Gastroesophageal sphincter (tissue), 4 donors: ENCODE measurements at regions not wholly inside any gene's neighbourhood (a gene's known extent, or its start where the extent isn't known, plus 50 kb on each side); places are given as distances from the start of the nearest gene placed in this dataset.

Experiments
- ATAC-seq: fragments of 150-250 bp; one replicate; pipeline ENCODE4 v1.9.1; 2016; ENCODE audit warnings: mild to moderate bottlenecking, moderate library complexity
- H3K27ac ChIP-seq, 4 donors: fragments of 200-600 bp; sonication (generic) in 3 of 4; 1 replicate in 3 of 4; 2 replicates in 1 of 4; pipeline ENCODE4 v1.5.1; 2016 to 2019
- H3K27me3 ChIP-seq: fragments of 200-600 bp; sonication (generic); one replicate; pipeline ENCODE4 v1.5.1; 2019
- H3K36me3 ChIP-seq, 2 donors: fragments of 200-600 bp; sonication (generic); one replicate each; pipeline ENCODE4 v1.5.1; 2019; ENCODE audit warnings: control low read depth in 1 of 2
- H3K4me1 ChIP-seq, 3 donors: fragments of 200-600 bp; sonication (generic); 1 replicate in 2 of 3; 2 replicates in 1 of 3; pipeline ENCODE4 v1.5.1; 2016 to 2019; ENCODE audit warnings: control low read depth in 2 of 3
- H3K4me3 ChIP-seq, 2 donors: fragments of 200-600 bp; sonication (generic); one replicate each; pipeline ENCODE4 v1.5.1; 2019; ENCODE audit warnings: mild to moderate bottlenecking in 1 of 2, moderate library complexity in 1 of 2
- H3K9me3 ChIP-seq, 3 donors: fragments of 200-600 bp; sonication (generic); one replicate each; pipeline ENCODE4 v1.5.1; 2017 to 2019; ENCODE audit warnings: control low read depth in 2 of 3
- EP300 ChIP-seq: sonication (generic); formaldehyde crosslinking; IDR thresholded peaks from one replicate; pipeline ENCODE4 v1.6.1; 2017; ENCODE audit warnings: antibody characterized with exemption, mild to moderate bottlenecking
- POLR2A ChIP-seq, 2 donors: fragments of 450-650 bp; IDR thresholded peaks; one replicate each; pipeline ENCODE4 v1.6.1; 2017; ENCODE audit warnings: antibody characterized with exemption in 2 of 2, mild to moderate bottlenecking in 2 of 2, moderate library complexity in 1 of 2
- POLR2AphosphoS5 ChIP-seq: sonication (generic); formaldehyde crosslinking; IDR thresholded peaks from one replicate; pipeline ENCODE4 v1.6.1; 2017; ENCODE audit warnings: antibody characterized with exemption
- WGBS, 2 donors: methylation state at CpG; one replicate each; pipeline ENCODE4 v1.1.5; 2018; ENCODE audit warnings: low coverage in 1 of 2; 5-methylcytosine and 5-hydroxymethylcytosine counted together
- TF ChIP-seq, protein P1 (sequence below), 4 experiments: fragments of 200-600 bp in 2 of 4; fragments of 450-650 bp in 2 of 4; sonication (generic) in 1 of 4; IDR thresholded peaks; one replicate each; pipeline ENCODE4 v1.5.1; 2017 to 2019; ENCODE audit warnings: antibody characterized with exemption in 4 of 4, mild to moderate bottlenecking in 2 of 4, moderate library complexity in 2 of 4

DNA sequence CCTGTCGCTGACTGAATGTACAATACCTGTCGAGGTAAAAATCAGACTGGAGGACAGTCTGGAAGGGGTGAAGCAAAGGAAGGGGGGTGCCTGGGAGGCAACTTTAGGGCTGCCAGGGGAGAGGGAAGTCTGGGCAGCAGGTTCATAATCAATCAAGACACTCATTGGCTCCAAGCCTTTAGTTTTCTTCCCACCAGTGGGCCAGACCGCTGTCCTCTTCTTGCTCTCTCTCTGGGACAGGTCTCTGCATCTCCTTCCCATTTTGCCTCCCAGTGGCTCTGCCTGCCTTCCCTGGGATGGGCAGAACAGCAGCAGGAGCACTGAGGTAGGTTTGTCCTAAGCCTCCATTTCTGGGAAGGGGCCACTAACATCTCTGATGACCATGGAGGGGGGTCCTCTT, 206.5 kb downstream of the TTC8 start:
- peaks cover 0 to 14% (median 13%) of the 10 kb centered on the region in 3 donors for H3K4me1 ChIP-seq
- no peaks in the 10 kb centered on the region for H3K9me3 ChIP-seq
- no peak overlapping the region for H3K4me3 ChIP-seq
- no peak overlapping the region for H3K27ac ChIP-seq
- ATAC-seq = no peak
- peaks cover 35% of the 10 kb centered on the region for H3K27me3 ChIP-seq
- no peaks in the 10 kb centered on the region for H3K36me3 ChIP-seq
- TF ChIP-seq POLR2AphosphoS5 = no peak
- TF ChIP-seq POLR2A (IDR thresholded peaks at IDR 0.05) = no peak
- TF ChIP-seq, protein P1, sequence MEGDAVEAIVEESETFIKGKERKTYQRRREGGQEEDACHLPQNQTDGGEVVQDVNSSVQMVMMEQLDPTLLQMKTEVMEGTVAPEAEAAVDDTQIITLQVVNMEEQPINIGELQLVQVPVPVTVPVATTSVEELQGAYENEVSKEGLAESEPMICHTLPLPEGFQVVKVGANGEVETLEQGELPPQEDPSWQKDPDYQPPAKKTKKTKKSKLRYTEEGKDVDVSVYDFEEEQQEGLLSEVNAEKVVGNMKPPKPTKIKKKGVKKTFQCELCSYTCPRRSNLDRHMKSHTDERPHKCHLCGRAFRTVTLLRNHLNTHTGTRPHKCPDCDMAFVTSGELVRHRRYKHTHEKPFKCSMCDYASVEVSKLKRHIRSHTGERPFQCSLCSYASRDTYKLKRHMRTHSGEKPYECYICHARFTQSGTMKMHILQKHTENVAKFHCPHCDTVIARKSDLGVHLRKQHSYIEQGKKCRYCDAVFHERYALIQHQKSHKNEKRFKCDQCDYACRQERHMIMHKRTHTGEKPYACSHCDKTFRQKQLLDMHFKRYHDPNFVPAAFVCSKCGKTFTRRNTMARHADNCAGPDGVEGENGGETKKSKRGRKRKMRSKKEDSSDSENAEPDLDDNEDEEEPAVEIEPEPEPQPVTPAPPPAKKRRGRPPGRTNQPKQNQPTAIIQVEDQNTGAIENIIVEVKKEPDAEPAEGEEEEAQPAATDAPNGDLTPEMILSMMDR (IDR thresholded peaks at IDR 0.05) = no peak
- no peak for TF ChIP-seq EP300
- WGBS, 2 donors = 100% methylated on average over 2 of the region's 3 CpGs; no CpG with 5 or more reads in 1 of the 2 donors

DNA sequence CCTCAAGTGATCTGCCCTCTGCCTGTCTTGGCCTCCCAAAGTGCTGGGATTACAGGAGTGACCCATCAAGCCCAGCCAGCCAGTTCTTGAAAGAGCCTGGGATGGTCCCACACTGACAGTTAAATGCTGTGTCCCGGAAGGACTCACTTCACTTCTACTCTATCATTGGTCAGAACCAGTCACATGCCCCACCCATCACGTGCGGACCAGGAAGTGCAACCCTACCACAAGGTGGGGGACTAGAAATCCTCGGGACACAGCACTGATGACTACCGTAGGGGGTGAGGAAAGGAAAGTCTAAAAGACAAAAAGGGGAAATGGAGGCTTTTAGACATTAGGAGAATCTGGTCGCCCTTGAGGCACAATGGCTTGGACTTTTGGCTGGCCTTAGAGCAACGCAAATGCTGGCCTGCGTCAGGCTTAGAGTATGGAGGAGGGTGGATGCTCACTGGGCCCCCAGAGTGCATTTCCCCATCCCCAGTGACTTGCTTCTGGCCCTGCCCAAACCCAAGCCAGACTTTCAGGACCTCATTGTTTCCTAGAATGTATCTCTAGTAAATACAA, 207.7 kb downstream of the TTC8 start:
- Histone ChIP-seq H3K4me1 (peaks cover 0 to 7% (median 6%) of the 10 kb centered on the region in 3 donors), H3K27ac (no peak overlapping the region), H3K27me3 (peaks cover 23% of the 10 kb centered on the region), H3K9me3 (no peaks in the 10 kb centered on the region), H3K4me3 (no peak overlapping the region), H3K36me3 (no peaks in the 10 kb centered on the region)
- 71 to 75% methylated on average over 4 to 7 of the region's 8 CpGs for WGBS, 2 donors
- no peak for ATAC-seq
- TF ChIP-seq EP300 = no peak
- TF ChIP-seq, protein P1 (IDR thresholded peaks at IDR 0.05) = no peak

DNA sequence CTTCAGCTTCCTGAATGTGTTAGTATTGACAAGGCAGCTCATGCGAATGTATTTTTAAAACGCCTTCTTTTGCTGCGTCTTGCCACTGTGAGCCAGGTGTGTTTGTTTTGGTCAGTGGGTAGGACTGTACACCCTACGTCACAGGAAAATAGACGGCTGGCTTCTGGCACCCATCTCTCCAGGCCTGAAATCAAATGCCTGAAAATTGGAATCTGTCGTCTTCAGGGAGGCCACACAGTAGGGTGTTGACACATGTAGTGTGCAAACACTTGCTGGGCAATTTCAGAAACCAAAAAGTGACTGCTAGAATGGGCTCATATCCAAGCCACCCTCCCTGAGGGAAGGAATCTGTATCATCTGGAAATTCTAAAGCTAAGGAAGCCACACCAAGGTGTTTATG, 209.3 kb downstream of the TTC8 start:
- Histone ChIP-seq H3K27me3 (peaks cover 17% of the 10 kb centered on the region), H3K9me3 (no peaks in the 10 kb centered on the region), H3K27ac (no peak overlapping the region), H3K36me3 (no peaks in the 10 kb centered on the region), H3K4me1 (no peaks in the 10 kb centered on the region), H3K4me3 (no peak overlapping the region)
- TF ChIP-seq POLR2A (IDR thresholded peaks at IDR 0.05) (no peak), POLR2AphosphoS5 (no peak), EP300 (no peak)
- TF ChIP-seq, protein P1 (IDR thresholded peaks at IDR 0.05) = no peak
- no peak for ATAC-seq
- WGBS, 2 donors = 84 to 87% methylated on average over 5 to 6 of the region's 6 CpGs

DNA sequence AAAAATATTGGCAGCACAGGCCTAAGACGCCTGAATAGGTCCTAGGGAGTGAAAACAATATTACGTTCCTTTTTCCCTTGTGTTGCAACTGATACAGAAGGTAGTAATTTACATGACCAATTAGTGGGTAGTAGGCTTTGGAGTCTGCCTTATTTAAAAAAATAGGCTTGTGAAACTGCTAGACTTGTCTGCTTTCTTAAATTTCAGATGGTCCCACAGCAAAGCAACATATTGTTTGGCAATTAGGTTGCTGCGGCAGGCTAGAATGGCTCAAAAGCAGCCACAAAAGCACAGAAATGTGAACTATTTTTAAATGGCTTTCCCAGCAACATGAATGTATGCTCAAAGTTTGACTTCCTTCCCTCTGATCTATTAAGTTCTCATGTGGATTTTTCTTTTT, 211.9 kb downstream of the TTC8 start:
- ATAC-seq = no peak
- no peaks in the 10 kb centered on the region for H3K9me3 ChIP-seq
- H3K27ac ChIP-seq = no peak overlapping the region
- H3K27me3 ChIP-seq = no peaks in the 10 kb centered on the region
- WGBS, 2 donors = 100% methylated on average over 2 to 3 of the region's 3 CpGs
- H3K4me3 ChIP-seq = no peak overlapping the region
- no peak for TF ChIP-seq EP300
- TF ChIP-seq, protein P1 (IDR thresholded peaks at IDR 0.05) = no peak
- no peak for TF ChIP-seq POLR2A (IDR thresholded peaks at IDR 0.05)
- no peak for TF ChIP-seq POLR2AphosphoS5
- H3K36me3 ChIP-seq = no peaks in the 10 kb centered on the region
- H3K4me1 ChIP-seq = peaks cover 0 to 15% (median 1%) of the 10 kb centered on the region in 3 donors

DNA sequence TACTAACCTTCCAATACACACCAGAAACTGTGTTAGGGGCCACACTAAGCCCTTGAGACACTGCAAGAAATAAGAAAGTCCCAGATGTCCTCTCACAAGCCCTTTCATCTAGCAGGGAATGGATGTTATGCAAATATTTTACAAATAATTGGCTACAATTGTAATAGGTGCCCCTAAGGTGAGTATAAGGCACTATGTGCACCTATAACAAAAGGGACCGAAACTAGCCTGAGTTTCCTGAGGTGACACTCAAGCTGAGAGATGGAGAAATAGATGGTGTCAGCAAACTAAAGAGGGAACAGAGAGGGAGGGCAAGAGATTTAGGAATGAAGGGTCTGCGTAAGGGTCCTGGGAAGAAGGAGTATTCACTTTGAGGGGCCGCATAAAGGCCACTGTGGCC, 212.6 kb downstream of the TTC8 start:
- WGBS, 2 donors = 92 to 100% methylated on average over 3 of the region's 3 CpGs
- no peak for ATAC-seq
- Histone ChIP-seq H3K4me1 (peaks cover 0 to 22% (median 4%) of the 10 kb centered on the region in 3 donors), H3K36me3 (no peaks in the 10 kb centered on the region), H3K4me3 (no peak overlapping the region), H3K9me3 (no peaks in the 10 kb centered on the region), H3K27ac (no peak overlapping the region), H3K27me3 (no peaks in the 10 kb centered on the region)
- TF ChIP-seq EP300 (no peak), POLR2A (IDR thresholded peaks at IDR 0.05) (no peak), POLR2AphosphoS5 (no peak)
- TF ChIP-seq, protein P1 (IDR thresholded peaks at IDR 0.05) = no peak
